Fibroblast of lung (primary cell): ENCODE measurements at regions not wholly inside any gene's neighbourhood (a gene's known extent, or its start where the extent isn't known, plus 50 kb on each side); places are given as distances from the start of the nearest gene placed in this dataset.

Experiments
- EZH2 ChIP-seq: IDR thresholded peaks from 2 replicates; pipeline ENCODE4 v1.5.1; 2012; ENCODE audit warnings: low read length, control low read depth, mild to moderate bottlenecking; ENCODE audit errors: missing control alignments
- TF ChIP-seq, protein P1 (sequence below), 2 donors: IDR thresholded peaks in 1 of 2; conservative IDR thresholded peaks in 1 of 2; 1 replicate in 1 of 2; 2 replicates in 1 of 2; pipeline ENCODE4 v1.5.1; 2011 to 2012; ENCODE audit warnings: low read length in 2 of 2, control low read depth in 1 of 2, inconsistent platforms in 1 of 2, low read depth in 1 of 2, mild to moderate bottlenecking in 1 of 2

- TF ChIP-seq, protein P1, sequence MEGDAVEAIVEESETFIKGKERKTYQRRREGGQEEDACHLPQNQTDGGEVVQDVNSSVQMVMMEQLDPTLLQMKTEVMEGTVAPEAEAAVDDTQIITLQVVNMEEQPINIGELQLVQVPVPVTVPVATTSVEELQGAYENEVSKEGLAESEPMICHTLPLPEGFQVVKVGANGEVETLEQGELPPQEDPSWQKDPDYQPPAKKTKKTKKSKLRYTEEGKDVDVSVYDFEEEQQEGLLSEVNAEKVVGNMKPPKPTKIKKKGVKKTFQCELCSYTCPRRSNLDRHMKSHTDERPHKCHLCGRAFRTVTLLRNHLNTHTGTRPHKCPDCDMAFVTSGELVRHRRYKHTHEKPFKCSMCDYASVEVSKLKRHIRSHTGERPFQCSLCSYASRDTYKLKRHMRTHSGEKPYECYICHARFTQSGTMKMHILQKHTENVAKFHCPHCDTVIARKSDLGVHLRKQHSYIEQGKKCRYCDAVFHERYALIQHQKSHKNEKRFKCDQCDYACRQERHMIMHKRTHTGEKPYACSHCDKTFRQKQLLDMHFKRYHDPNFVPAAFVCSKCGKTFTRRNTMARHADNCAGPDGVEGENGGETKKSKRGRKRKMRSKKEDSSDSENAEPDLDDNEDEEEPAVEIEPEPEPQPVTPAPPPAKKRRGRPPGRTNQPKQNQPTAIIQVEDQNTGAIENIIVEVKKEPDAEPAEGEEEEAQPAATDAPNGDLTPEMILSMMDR (conservative IDR thresholded peaks at IDR 0.05 in 1 of 2, IDR thresholded peaks at IDR 0.05 in 1 of 2; ENCODE audit: low read depth in 1 of 2, low read length in 2 of 2), result no peak
- TF ChIP-seq EZH2, result no peak
Observed at GRCh38 chr3:154584974-154585373, 155.0 kb upstream of the GPR149 start.
